ENCODE measurements at regions not wholly inside any gene's neighbourhood (a gene's known extent, or its start where the extent isn't known, plus 50 kb on each side); places are given as distances from the start of the nearest gene placed in this dataset.

GRCh38 chr6:126685182-126685581, 345.3 kb downstream of the CENPW start:
- ChIA-PET CTCF (no interaction called here), POLR2A (no interaction called here)
- DNase-seq (ENCODE audit: low read depth, low spot score), result no peak
- H3K4me3 ChIP-seq (ENCODE audit: low read depth, low read length), result no peak overlapping the region
- TF ChIP-seq CTCF (IDR thresholded peaks at IDR 0.05; ENCODE audit: insufficient read depth, low read length, missing control alignments), result no peak

GRCh38 chr6:126696921-126697693, 357.2 kb downstream of the CENPW start:
- no peak overlapping the region for H3K4me3 ChIP-seq (ENCODE audit: low read depth, low read length)
- CTCF ChIA-PET, result no interaction called here
- POLR2A ChIA-PET, result no interaction called here
- no peak for TF ChIP-seq CTCF (IDR thresholded peaks at IDR 0.05; ENCODE audit: insufficient read depth, low read length, missing control alignments)
- DNase-seq (ENCODE audit: low read depth, low spot score), result no peak

DNA sequence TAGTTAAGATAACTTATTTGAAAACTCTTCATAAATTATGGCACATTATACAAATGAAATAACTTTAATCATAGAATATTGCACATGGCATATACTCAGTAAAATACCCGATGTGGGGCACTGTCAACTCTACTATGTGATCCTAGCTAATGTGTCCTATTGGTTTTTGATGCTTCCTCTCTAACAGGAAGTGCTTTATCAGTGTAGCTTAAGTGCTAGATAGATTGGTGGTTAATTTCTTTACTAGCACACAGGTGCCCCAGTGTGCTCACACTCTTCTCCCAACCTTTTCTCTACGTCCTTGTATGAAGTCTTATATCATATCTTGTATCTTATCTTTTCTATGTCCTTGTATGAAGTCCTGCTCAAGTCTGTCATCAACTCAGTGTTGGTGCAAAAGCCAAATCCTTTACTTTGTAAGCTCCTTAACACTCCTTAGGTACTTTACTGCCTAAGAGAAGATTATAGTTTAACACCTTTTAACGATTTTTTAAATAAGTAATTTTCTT, 358.9 kb downstream of the CENPW start:
- ChIA-PET CTCF (no interaction called here), POLR2A (no interaction called here)
- TF ChIP-seq CTCF (IDR thresholded peaks at IDR 0.05; ENCODE audit: insufficient read depth, low read length, missing control alignments), result no peak
- DNase-seq (ENCODE audit: low read depth, low spot score), result no peak
- no peak overlapping the region for H3K4me3 ChIP-seq (ENCODE audit: low read depth, low read length)

DNA sequence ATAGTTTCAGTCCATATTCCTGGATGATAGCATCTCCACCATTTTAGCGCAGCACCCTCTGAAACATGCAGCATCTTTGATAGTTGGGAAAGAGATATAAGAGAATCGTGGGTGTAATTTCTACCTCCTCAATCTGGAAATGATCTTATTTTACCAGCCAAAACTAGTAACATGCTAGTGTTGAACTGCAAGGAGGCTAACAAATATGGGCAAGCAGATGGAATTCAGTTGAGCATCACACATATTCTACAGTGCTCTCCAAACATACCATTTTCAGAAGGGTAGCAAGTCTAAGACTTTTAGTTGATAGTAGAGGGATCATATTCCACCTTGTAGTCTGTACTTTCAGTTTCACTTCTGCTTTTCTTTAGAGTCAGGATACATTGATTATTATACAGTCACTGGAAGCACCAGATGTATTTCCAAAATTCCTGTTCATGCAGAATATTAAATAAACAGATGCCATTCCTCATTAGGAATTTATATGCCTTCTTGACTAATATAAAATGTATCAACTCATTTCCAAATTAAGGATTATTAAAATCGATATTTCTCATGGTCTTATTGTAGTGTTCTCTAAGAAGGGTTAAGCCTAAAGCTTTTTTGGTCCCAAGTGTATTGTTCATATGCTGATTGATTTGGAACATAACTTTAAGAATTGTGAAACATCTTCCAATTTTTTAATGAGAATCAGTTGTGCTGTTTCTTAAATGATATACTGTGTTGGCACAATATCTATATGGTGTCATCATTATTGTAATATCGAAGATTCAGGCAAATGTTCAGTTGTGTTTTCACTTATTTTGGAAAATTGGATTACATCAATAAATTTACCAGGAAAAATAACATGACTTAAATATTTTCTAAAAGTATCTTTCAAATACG, 362.0 kb downstream of the CENPW start:
- H3K4me3 ChIP-seq (ENCODE audit: low read depth, low read length), result no peak overlapping the region
- no peak for DNase-seq (ENCODE audit: low read depth, low spot score)
- ChIA-PET CTCF (no interaction called here), POLR2A (no interaction called here)
- no peak for TF ChIP-seq CTCF (IDR thresholded peaks at IDR 0.05; ENCODE audit: insufficient read depth, low read length, missing control alignments)

- TF ChIP-seq CTCF (IDR thresholded peaks at IDR 0.05; ENCODE audit: insufficient read depth, low read length, missing control alignments), result no peak
Measured at GRCh38 chr6:126716032-126716431, 376.1 kb downstream of the CENPW start.

DNA sequence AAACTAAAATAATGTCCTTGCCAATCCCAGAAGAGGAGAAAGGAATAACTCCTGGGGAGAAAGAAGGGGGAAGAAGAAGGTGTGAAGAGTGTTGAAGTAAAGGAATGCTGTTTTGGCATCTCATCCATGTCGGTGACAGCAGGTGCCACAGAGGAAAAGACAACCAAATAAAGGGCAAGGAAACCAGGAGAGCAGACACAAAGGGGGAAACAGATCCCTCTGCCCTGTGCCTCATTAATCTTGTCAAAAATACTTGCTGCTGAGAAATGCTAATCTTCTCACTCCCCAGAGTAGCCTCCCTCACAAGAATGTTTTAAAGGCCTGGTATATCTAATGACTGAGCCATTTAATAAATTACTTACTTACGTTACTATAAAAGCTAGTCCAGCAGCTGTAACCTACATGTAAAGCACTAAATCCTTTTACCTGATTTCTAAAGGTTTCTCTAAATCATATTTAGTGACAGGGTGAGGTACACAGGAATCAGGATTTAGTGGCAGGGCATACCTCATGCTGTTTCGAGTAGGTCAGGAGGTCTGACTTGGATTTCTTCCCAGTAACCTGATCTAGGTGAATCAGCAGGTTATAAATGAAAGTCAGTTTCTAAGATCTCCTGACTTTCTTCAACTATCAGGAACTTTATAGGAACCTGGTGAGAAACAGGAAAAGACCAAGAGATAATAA, 377.1 kb downstream of the CENPW start:
- ChIA-PET POLR2A (no interaction called here), CTCF (no interaction called here)
- DNase-seq (ENCODE audit: low read depth, low spot score), result no peak
- no peak overlapping the region for H3K4me3 ChIP-seq (ENCODE audit: low read depth, low read length)
- TF ChIP-seq CTCF (IDR thresholded peaks at IDR 0.05; ENCODE audit: insufficient read depth, low read length, missing control alignments), result no peak

More at GRCh38 chr6:126716032-126716431, 376.1 kb downstream of the CENPW start:
- H3K4me3 ChIP-seq (ENCODE audit: low read depth, low read length), result no peak overlapping the region
- DNase-seq (ENCODE audit: low read depth, low spot score), result peak; percentile 23
- ChIA-PET POLR2A (no interaction called here), CTCF (no interaction called here)
